ENCODE measurements at regions not wholly inside any gene's neighbourhood (a gene's known extent, or its start where the extent isn't known, plus 50 kb on each side); places are given as distances from the start of the nearest gene placed in this dataset.

DNA sequence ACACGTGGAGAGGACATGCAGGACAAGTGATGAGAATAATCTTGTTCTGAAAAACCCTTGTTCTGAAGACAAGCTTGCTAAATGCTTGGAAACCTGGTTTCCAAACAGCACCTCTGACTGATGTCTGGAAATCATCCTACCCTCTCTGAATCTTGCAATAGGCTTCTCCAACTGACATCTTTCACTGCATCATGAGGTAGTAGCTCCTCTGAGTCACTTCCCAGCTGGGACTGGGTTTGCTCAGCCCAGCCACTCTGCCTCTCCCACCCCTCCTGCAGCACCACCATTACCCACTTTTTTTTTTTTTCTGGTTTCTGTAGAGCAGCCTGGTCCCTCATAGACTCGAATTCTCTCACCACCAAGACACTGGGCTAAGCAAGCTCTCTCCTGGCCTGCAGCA is 919.8 kb downstream of the GRID1 start:
- no peak for TF ChIP-seq SP1 (IDR thresholded peaks at IDR 0.05)
- TF ChIP-seq ZNF384 (IDR thresholded peaks at IDR 0.05) = no peak
- no peak for TF ChIP-seq TARDBP (IDR thresholded peaks at IDR 0.05)
- no peak for TF ChIP-seq FOXK2 (IDR thresholded peaks at IDR 0.05)
- no peak for TF ChIP-seq ARNT (IDR thresholded peaks at IDR 0.05)
- no peak for TF ChIP-seq L3MBTL2 (conservative IDR thresholded peaks at IDR 0.05)
- TF ChIP-seq BHLHE40 (IDR thresholded peaks at IDR 0.05; ENCODE audit: borderline replicate concordance) = no peak
- TF ChIP-seq CTBP1 (IDR thresholded peaks at IDR 0.05; ENCODE audit: borderline replicate concordance) = no peak
- TF ChIP-seq FOXM1 (IDR thresholded peaks at IDR 0.05; ENCODE audit: borderline replicate concordance) = no peak
- TF ChIP-seq LEF1 (IDR thresholded peaks at IDR 0.05; ENCODE audit: borderline replicate concordance) = no peak
- no peak for TF ChIP-seq HDGF (IDR thresholded peaks at IDR 0.05; ENCODE audit: borderline replicate concordance)
- no peak for TF ChIP-seq SUZ12 (IDR thresholded peaks at IDR 0.05)

Measured in HEK293T (cell line).